ENCODE measurements at regions not wholly inside any gene's neighbourhood (a gene's known extent, or its start where the extent isn't known, plus 50 kb on each side); places are given as distances from the start of the nearest gene placed in this dataset.

- TF ChIP-seq EZH2 (IDR thresholded peaks at IDR 0.05; ENCODE audit: low read depth) (no peak), CTCF (conservative IDR thresholded peaks at IDR 0.05) (no peak)
These were observed 412.7 kb upstream of the KLF6 start for GRCh38 chr10:4197676-4198075.
